Common myeloid progenitor, CD34-positive (primary cell): ENCODE measurements at regions not wholly inside any gene's neighbourhood (a gene's known extent, or its start where the extent isn't known, plus 50 kb on each side); places are given as distances from the start of the nearest gene placed in this dataset.
A peak's percentile ranks its signal among the peaks of the same experiment; 100 is the strongest.

Experiments
- CTCF ChIA-PET: fragments of 350-600 bp; sonication (Branson Sonifier 250); formaldehyde crosslinking; loops from one replicate; lab custom pipeline; 2021; ENCODE audit warnings: antibody characterized with exemption; lab: Charles Lee
- POLR2A ChIA-PET: fragments of 350-600 bp; sonication (Branson Sonifier 250); formaldehyde crosslinking; loops from one replicate; lab custom pipeline; 2021; ENCODE audit warnings: antibody characterized with exemption; lab: Charles Lee
- DNase-seq, 3 donors: peaks; one replicate each; pipeline versions ENCODE4 v3.0.0 to v3.0.0-alpha.2; 2013
- H3K27ac ChIP-seq, 2 experiments: 1 replicate in 1 of 2; 2 replicates in 1 of 2; pipeline ENCODE4 v1.7.0; 2013; ENCODE audit warnings: inconsistent platforms in 2 of 2, low read length in 2 of 2, mild to moderate bottlenecking in 2 of 2, low read depth in 1 of 2, moderate library complexity in 1 of 2; ENCODE audit not compliant: severe bottlenecking in 2 of 2, insufficient read depth in 1 of 2, poor library complexity in 1 of 2
- H3K27me3 ChIP-seq, 5 experiments: replicated peaks in 2 of 5; 1 replicate in 3 of 5; 2 replicates in 2 of 5; pipeline versions ENCODE4 v1.6.1 to v1.7.0; 2013; ENCODE audit warnings: low read length in 4 of 5, mild to moderate bottlenecking in 2 of 5, moderate library complexity in 2 of 5, inconsistent platforms in 1 of 5; ENCODE audit not compliant: insufficient read depth in 5 of 5, control insufficient read depth in 4 of 5
- H3K36me3 ChIP-seq, 4 experiments: 1 replicate in 2 of 4; 2 replicates in 2 of 4; pipeline versions ENCODE4 v1.6.1 to v1.7.0; 2013; ENCODE audit warnings: low read length in 3 of 4, control low read depth in 1 of 4, mild to moderate bottlenecking in 1 of 4; ENCODE audit not compliant: control insufficient read depth in 4 of 4, insufficient read depth in 4 of 4
- H3K4me1 ChIP-seq, 4 experiments: 1 replicate in 3 of 4; 2 replicates in 1 of 4; pipeline versions ENCODE4 v1.6.1 to v1.7.1; 2013; ENCODE audit warnings: low read length in 3 of 4, mild to moderate bottlenecking in 3 of 4, control low read depth in 1 of 4, inconsistent platforms in 1 of 4, moderate library complexity in 1 of 4; ENCODE audit not compliant: control insufficient read depth in 4 of 4, insufficient read depth in 4 of 4; ENCODE audit errors: control extremely low read depth in 1 of 4
- H3K4me3 ChIP-seq, 7 experiments: 1 replicate in 4 of 7; 2 replicates in 3 of 7; pipeline versions ENCODE4 v1.5.1 to v1.7.0; 2013; ENCODE audit warnings: mild to moderate bottlenecking in 7 of 7, low read length in 6 of 7, moderate library complexity in 6 of 7, inconsistent platforms in 2 of 7, low read depth in 2 of 7, control low read depth in 1 of 7; ENCODE audit not compliant: insufficient read depth in 4 of 7, control insufficient read depth in 1 of 7; ENCODE audit errors: extremely low read depth in 1 of 7
- H3K9me3 ChIP-seq, 5 experiments: 1 replicate in 4 of 5; 2 replicates in 1 of 5; pipeline versions ENCODE4 v1.6.1 to v1.7.1; 2013; ENCODE audit warnings: low read length in 4 of 5, mild to moderate bottlenecking in 2 of 5, inconsistent platforms in 1 of 5, low read depth in 1 of 5, moderate library complexity in 1 of 5; ENCODE audit not compliant: control insufficient read depth in 4 of 5, insufficient read depth in 2 of 5; ENCODE audit errors: control extremely low read depth in 1 of 5
- WGBS: methylation state at CpG from one replicate; pipeline ENCODE4 v1.1.5; 2013; ENCODE audit not compliant: insufficient coverage; 5-methylcytosine and 5-hydroxymethylcytosine counted together

DNA sequence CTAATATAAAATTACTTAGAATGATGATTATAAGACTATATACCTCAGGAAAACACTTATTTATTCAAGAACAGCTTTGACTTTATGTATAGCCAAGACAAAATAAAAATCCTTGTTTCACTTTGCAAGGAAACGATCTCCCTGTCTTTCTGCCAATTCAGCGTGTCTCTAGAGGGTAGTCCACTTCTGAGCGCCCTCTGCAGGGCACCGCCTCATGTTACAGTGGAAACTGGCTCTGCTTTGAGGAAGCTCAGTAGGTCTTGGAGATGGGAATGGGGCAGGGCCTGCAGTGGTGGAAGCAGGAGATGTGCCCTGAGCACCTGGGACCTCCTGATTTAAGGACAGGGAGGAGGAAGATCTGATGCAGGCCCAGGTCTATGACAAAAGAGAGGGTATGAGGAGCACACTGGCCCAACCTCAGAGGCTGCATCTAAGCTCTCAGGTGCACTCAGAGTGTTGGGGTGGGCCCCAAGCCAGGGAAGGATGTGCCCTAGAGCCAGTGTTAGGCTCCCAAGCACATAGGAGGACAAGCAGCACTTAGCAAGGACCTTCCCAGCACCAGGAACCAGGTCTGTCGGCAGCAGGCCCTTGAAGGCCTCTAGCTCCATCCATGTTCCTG lies 481.0 kb downstream of the TNS3 start:
- WGBS: 67% methylated on average over 4 of the region's 5 CpGs

DNA sequence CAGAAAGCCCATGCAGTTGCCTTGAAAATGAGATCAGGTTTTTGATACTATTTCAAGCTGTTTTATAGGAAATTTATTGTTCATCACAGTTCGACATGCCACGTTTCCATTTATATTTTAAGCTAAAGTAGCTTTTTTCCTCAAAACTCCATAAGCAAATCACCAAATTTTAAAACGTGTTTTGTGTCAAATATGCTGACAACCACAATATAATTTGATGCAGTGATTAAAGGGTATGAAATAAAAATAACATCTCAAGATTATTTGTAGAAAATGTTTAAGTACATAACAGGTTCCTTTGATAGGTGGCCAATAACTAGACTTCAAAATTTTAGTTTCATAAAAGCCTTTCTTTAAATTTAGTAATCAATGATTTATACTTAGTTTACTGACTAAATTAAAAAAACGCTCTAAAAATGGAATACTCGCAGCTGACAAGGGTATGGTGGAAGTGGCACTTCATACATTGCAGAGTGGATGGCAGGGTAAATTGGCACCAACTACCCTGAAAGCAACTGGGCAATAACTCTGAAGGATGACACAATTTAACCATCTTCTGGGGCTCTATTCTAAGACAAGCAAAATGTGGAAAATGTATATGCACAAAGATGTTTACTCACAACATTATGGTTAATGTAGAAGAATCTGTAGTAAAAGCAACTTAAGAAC lies 481.6 kb downstream of the TNS3 start:
- CTCF ChIA-PET: interaction anchor here (1.1 to 2.4 kb wide), 2 partner anchors 8 to 17 kb away, joined by 3 to 9 read pairs; no protein-coding TSS in a partner anchor
- WGBS: no CpG with 5 or more reads among the region's 5 CpGs

More for the DNA sequence above, 481.0 kb downstream of the TNS3 start:
- peaks cover 0 to 9% (median 7%) of the 10 kb centered on the region in 4 experiments for H3K4me1 ChIP-seq
- H3K9me3 ChIP-seq: no peaks in the 10 kb centered on the region
- H3K27ac ChIP-seq: no peak overlapping the region
- CTCF ChIA-PET: interaction anchor here (0.7 to 2.4 kb wide), 4 partner anchors 8 to 719 kb away, joined by 3 to 9 read pairs (median 3); no protein-coding TSS in a partner anchor
- no peaks in the 10 kb centered on the region for H3K36me3 ChIP-seq
- POLR2A ChIA-PET: no interaction called here
- H3K27me3 ChIP-seq: no peaks in the 10 kb centered on the region
- H3K4me3 ChIP-seq: no peak overlapping the region
- peak; percentile 14 to 37 (median 28) for DNase-seq

DNA sequence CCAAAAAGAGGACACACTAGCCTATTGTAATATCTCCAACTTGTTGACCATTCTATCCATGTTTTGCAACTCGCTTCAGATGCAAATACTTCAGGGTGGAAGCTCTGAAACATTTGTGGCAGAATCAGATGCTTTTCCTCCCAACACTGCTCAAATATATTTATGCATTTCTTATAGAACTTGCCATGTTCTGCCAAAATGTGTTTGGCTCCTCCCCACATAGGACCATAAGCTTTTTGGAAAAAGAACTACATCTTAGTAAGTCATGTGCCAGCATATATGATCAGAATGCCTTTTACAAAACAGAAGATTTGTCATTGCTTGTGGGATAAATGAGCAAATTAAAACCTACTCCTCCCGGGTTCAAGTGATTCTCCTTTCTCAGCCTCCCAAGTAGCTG lies 484.5 kb downstream of the TNS3 start:
- POLR2A ChIA-PET: no interaction called here
- Histone ChIP-seq H3K27ac (no peak overlapping the region), H3K4me1 (peaks cover 0 to 6% (median 5%) of the 10 kb centered on the region in 4 experiments), H3K4me3 (no peak overlapping the region), H3K36me3 (no peaks in the 10 kb centered on the region), H3K27me3 (no peaks in the 10 kb centered on the region), H3K9me3 (no peaks in the 10 kb centered on the region)
- DNase-seq: no peak
- CTCF ChIA-PET: no interaction called here
- WGBS: 100% methylated on average over 1 of the region's 2 CpGs

More for the DNA sequence above, 481.6 kb downstream of the TNS3 start:
- no peak overlapping the region for H3K4me3 ChIP-seq
- no peaks in the 10 kb centered on the region for H3K27me3 ChIP-seq
- no peaks in the 10 kb centered on the region for H3K36me3 ChIP-seq
- DNase-seq: no peak
- POLR2A ChIA-PET: no interaction called here
- peaks cover 0 to 9% (median 7%) of the 10 kb centered on the region in 4 experiments for H3K4me1 ChIP-seq
- no peak overlapping the region for H3K27ac ChIP-seq
- H3K9me3 ChIP-seq: no peaks in the 10 kb centered on the region

DNA sequence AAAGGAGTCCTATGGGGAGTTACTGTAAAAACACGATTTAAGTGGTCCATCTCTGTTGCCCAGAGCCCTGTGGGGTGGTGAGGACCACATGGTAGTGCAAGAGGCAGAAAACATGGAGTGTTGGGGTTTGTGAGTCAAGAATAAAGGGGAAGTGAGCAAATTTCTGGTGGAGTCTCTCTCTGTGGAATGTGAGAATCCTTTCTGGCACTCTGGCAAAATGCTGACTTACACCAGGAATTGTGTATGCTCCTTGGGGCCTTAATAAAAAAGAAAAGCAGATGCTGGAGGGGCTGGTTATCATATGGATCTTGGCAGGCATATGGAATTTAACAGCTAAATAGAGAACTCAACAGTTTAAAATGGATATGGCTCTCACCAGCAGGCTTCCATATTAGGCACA lies 486.0 kb downstream of the TNS3 start:
- no peaks in the 10 kb centered on the region for H3K9me3 ChIP-seq
- POLR2A ChIA-PET: no interaction called here
- WGBS: 100% methylated on average over 1 of the region's 1 CpG
- no peak for DNase-seq
- H3K27ac ChIP-seq: no peak overlapping the region
- H3K36me3 ChIP-seq: no peaks in the 10 kb centered on the region
- no peaks in the 10 kb centered on the region for H3K4me1 ChIP-seq
- no peak overlapping the region for H3K4me3 ChIP-seq
- CTCF ChIA-PET: no interaction called here
- no peaks in the 10 kb centered on the region for H3K27me3 ChIP-seq

DNA sequence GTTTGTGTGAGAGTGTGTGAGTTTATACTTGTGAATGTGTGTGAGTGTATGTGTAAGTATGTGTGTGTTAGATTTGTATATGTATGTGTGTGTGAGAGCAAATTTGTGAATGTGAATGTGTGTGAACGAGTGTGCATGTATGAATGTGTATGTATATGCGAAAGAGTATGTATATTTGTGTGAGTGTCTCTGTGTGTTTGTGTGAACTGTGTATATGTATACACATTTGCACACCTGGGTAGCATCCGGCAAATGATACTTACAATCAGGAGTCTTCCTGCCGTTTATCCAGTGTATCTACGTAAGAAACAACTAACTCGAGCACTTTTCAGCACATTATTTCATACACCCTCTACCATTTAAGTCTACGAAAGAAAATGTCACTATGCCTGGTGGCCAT lies 487.4 kb downstream of the TNS3 start:
- Histone ChIP-seq H3K4me1 (no peaks in the 10 kb centered on the region), H3K36me3 (no peaks in the 10 kb centered on the region), H3K9me3 (no peaks in the 10 kb centered on the region), H3K27ac (no peak overlapping the region), H3K4me3 (no peak overlapping the region), H3K27me3 (no peaks in the 10 kb centered on the region)
- WGBS: 100% methylated on average over 6 of the region's 7 CpGs
- ChIA-PET CTCF (interaction anchor here (1.0 kb wide), 1 partner anchor 85 kb away, joined by 3 read pairs; no protein-coding TSS in a partner anchor), POLR2A (no interaction called here)
- DNase-seq: no peak

DNA sequence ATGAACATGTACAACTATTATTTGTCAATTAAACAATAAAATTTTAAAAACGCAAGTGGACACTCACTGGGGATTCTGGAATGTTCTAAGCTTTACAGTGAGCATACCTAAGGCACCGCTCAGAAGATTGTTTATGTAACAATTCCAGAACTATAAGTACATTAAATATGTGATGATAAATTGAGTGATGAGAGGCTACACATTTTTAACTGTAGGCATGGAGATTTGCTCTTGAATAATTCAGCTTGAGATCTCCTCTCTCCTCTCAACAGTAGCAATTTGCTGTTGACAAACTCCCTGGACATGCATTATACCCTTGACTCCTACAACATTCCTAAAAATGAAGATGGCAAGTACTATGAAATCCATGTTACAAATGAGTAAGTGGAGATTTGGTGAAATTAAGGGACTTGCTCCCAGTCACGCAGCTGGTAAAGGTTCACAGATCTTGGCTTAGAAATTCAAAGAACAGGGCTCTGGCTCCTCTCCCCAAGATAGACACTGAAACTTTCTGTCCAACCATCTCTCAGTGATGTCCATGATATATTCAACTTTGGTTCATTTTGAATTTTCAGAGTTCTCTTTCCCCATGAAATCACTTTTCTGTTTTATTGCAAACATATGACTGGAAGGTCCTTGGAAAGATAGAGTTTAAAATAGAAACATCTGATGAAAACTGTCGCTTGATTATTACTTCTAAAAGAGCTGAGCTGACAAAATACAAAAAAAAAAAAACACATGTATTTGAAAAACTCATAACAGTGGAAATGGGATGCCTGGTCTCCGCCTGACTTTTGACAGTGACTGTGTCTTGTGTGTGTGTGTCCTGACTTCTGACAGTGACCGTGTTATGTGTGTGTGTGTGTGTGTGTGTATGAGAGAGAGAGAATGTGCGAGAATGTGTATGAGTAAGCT lies 488.3 kb downstream of the TNS3 start:
- Histone ChIP-seq H3K27ac (no peak overlapping the region), H3K27me3 (no peaks in the 10 kb centered on the region), H3K36me3 (no peaks in the 10 kb centered on the region), H3K4me1 (peaks cover 0 to 2% (median 0%) of the 10 kb centered on the region in 4 experiments), H3K4me3 (no peak overlapping the region), H3K9me3 (no peaks in the 10 kb centered on the region)
- no peak for DNase-seq
- WGBS: 100% methylated on average over 4 of the region's 7 CpGs
- CTCF ChIA-PET: interaction anchor here (1.0 to 2.5 kb wide), 2 partner anchors 8 to 85 kb away, joined by 3 to 9 read pairs; no protein-coding TSS in a partner anchor
- POLR2A ChIA-PET: no interaction called here
